ENCODE measurements at regions not wholly inside any gene's neighbourhood (a gene's known extent, or its start where the extent isn't known, plus 50 kb on each side); places are given as distances from the start of the nearest gene placed in this dataset.
A peak's percentile ranks its signal among the peaks of the same experiment; 100 is the strongest.

- DNase-seq (ENCODE audit: low read depth): no peak
Measured at GRCh38 chr22:48223488-48224190, 1461.2 kb downstream of the TBC1D22A start.

GRCh38 chr22:48222742-48223487 is 1460.5 kb downstream of the TBC1D22A start:
- DNase-seq (ENCODE audit: low read depth): no peak

GRCh38 chr22:48218889-48219420 is 1456.5 kb downstream of the TBC1D22A start:
- DNase-seq (ENCODE audit: low read depth): no peak

GRCh38 chr22:48217596-48217995 is 1455.1 kb downstream of the TBC1D22A start:
- DNase-seq (ENCODE audit: low read depth): no peak

GRCh38 chr22:48212727-48213126 is 1450.3 kb downstream of the TBC1D22A start:
- no peak for DNase-seq (ENCODE audit: low read depth)

- no peak for DNase-seq (ENCODE audit: low read depth)
Measured at GRCh38 chr22:48210812-48211211, 1448.4 kb downstream of the TBC1D22A start.

- DNase-seq (ENCODE audit: low read depth): no peak
Measured at GRCh38 chr22:48210198-48210580, 1447.7 kb downstream of the TBC1D22A start.

- no peak for DNase-seq (ENCODE audit: low read depth)
Measured at GRCh38 chr22:48209473-48210197, 1447.2 kb downstream of the TBC1D22A start.

- DNase-seq (ENCODE audit: low read depth): no peak
Measured at GRCh38 chr22:48208894-48209293, 1446.4 kb downstream of the TBC1D22A start.

GRCh38 chr22:48207919-48208535 is 1445.6 kb downstream of the TBC1D22A start:
- DNase-seq (ENCODE audit: low read depth): no peak

- no peak for DNase-seq (ENCODE audit: low read depth)
Measured at GRCh38 chr22:48205790-48206189, 1443.3 kb downstream of the TBC1D22A start.

- no peak for DNase-seq (ENCODE audit: low read depth)
Measured at GRCh38 chr22:48205161-48205560, 1442.7 kb downstream of the TBC1D22A start.

GRCh38 chr22:48204296-48204695 is 1441.8 kb downstream of the TBC1D22A start:
- no peak for DNase-seq (ENCODE audit: low read depth)

- DNase-seq (ENCODE audit: low read depth): no peak
Measured at GRCh38 chr22:48199667-48200066, 1437.2 kb downstream of the TBC1D22A start.

GRCh38 chr22:48198489-48199459 is 1436.3 kb downstream of the TBC1D22A start:
- no peak for DNase-seq (ENCODE audit: low read depth)

- DNase-seq (ENCODE audit: low read depth): no peak
Measured at GRCh38 chr22:48197189-48197690, 1434.8 kb downstream of the TBC1D22A start.

- no peak for DNase-seq (ENCODE audit: low read depth)
Measured at GRCh38 chr22:48192920-48193319, 1430.5 kb downstream of the TBC1D22A start.

GRCh38 chr22:48192071-48192470 is 1429.6 kb downstream of the TBC1D22A start:
- DNase-seq (ENCODE audit: low read depth): no peak

- peak; percentile 75 for DNase-seq (ENCODE audit: low read depth)
Measured at GRCh38 chr22:48188231-48188721, 1425.8 kb downstream of the TBC1D22A start.

- no peak for DNase-seq (ENCODE audit: low read depth)
Measured at GRCh38 chr22:48187356-48187755, 1424.9 kb downstream of the TBC1D22A start.
